ENCODE measurements at regions not wholly inside any gene's neighbourhood (a gene's known extent, or its start where the extent isn't known, plus 50 kb on each side); places are given as distances from the start of the nearest gene placed in this dataset.

DNA sequence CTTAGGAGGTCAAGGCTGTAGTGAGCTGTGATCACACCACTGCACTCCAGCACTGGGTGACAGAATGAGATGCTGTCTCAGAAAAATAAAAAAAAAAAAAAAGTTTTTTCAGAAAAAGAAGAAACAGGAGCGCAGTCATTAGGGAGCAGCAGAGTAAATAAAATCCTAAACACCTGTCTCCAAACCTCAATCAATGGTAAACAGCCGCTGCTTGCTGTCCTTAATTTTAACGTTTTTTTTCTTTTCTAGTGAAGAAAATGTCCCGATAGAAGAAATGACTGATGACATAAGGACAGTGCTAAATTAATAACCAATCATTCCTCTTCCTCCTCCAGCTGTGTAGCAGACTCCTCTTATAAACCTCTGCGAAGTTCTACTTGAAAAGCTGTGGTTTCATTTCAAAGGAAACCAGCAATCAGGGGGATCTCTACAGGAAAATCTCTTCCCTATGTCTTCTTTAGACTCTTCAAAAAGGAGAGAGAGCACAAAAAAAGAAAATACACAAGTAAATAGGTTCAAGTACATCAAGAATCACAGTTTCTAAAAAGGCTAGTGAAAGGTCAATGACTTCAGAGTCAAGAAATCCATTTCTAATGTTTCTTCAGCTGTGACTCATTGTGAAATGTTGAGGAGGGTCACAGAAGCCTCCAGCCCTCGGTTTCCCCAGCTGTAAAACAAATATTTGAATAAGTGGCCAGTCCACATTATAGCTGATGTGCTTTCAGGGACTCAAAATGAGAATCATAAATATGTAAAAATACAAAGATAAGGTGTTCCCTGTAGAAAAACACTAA, 127.6 kb downstream of the TMCO5A start:
- intact Hi-C loops (cut with micrococcal nuclease): no loop called here
- Histone ChIP-seq H4K91ac (ENCODE audit: insufficient read depth, low read depth, low read length) (no peak overlapping the region), H2BK20ac (ENCODE audit: low read depth, low read length) (no peak overlapping the region), H2AK9ac (replicated peaks; ENCODE audit: low read depth, low read length, poor library complexity) (no peak overlapping the region), H3K14ac (replicated peaks; ENCODE audit: low read depth, low read length) (no peak overlapping the region), H3K18ac (ENCODE audit: low read depth, low read length) (no peak overlapping the region), H3K56ac (ENCODE audit: extremely low read depth, insufficient read depth, low read length) (no peak overlapping the region), H3K9ac (ENCODE audit: low read depth, low read length) (no peak overlapping the region), H3K4me3 (ENCODE audit: insufficient read depth, low read depth, low read length) (no peak overlapping the region), H3K27me3 (ENCODE audit: control insufficient read depth, insufficient read depth, low read length) (no peaks in the 10 kb centered on the region), H3K23ac (ENCODE audit: low read depth, low read length) (no peak overlapping the region), H3K4me2 (ENCODE audit: low read depth, low read length) (no peak overlapping the region), H4K20me1 (ENCODE audit: insufficient read depth, low read length) (no peaks in the 10 kb centered on the region), H4K5ac (ENCODE audit: low read depth, low read length) (no peak overlapping the region), H3K27ac (ENCODE audit: insufficient read depth, low read length) (no peak overlapping the region), H3K9me1 (ENCODE audit: insufficient read depth, low read length) (peaks cover 2% of the 10 kb centered on the region; the same call in 1 of the 2 replicates), H3K4me1 (ENCODE audit: control insufficient read depth, insufficient read depth, low read length) (peaks cover 5% of the 10 kb centered on the region), H3K4ac (ENCODE audit: low read depth, low read length) (no peak overlapping the region), H2BK5ac (ENCODE audit: low read depth, low read length, poor library complexity, severe bottlenecking) (no peak overlapping the region), H3K36me3 (ENCODE audit: control insufficient read depth, insufficient read depth, low read length) (no peaks in the 10 kb centered on the region), H2AFZ (replicated peaks; ENCODE audit: low read length, poor library complexity) (no peak overlapping the region), H3K79me1 (ENCODE audit: low read depth in 1 of 2, low read length in 2 of 2) (no peaks in the 10 kb centered on the region), H2AK5ac (ENCODE audit: low read depth, low read length) (no peak overlapping the region), H2BK120ac (ENCODE audit: low read depth, low read length) (no peak overlapping the region), H2BK15ac (ENCODE audit: low read depth, low read length) (no peak overlapping the region), H4K8ac (ENCODE audit: low read depth in 2 of 2, low read length in 2 of 2) (no peak overlapping the region), H3K9me3 (ENCODE audit: control insufficient read depth, insufficient read depth, low read length) (no peaks in the 10 kb centered on the region)
- ChIA-PET POLR2A (ENCODE audit: unreplicated experiment) (interaction anchor here (0.7 kb wide), 1 partner anchor 213 kb away, joined by 8 read pairs; no protein-coding TSS in a partner anchor), CTCF (no interaction called here)
- no CpG with 5 or more reads among the region's 6 CpGs for WGBS, 2 experiments (ENCODE audit: extremely low coverage in 2 of 2, insufficient read length in 1 of 2)
- in situ Hi-C loops (cut with MboI; ENCODE audit: low sequenced_read_pairs): no loop called here
- DNase-seq (no peak), ATAC-seq (ENCODE audit: low read depth) (no peak)
- dilution Hi-C loops (cut with HindIII; ENCODE audit: low sequenced_read_pairs, unreplicated experiment): no loop called here
- BruUV-seq (replicated peaks): no TSS peak
- TF ChIP-seq RCOR1 (IDR thresholded peaks at IDR 0.05; ENCODE audit: insufficient replicate concordance, low read length): no peak
- TF ChIP-seq NFE2L2 (IDR thresholded peaks at IDR 0.05; ENCODE audit: low read depth, low read length): no peak
- no peak for TF ChIP-seq SMC3 (IDR thresholded peaks at IDR 0.05; ENCODE audit: low read depth, low read length)
- no peak for TF ChIP-seq CHD1 (IDR thresholded peaks at IDR 0.05; ENCODE audit: low read depth, low read length)
- TF ChIP-seq RFX5 (IDR thresholded peaks at IDR 0.05; ENCODE audit: low read depth, low read length): no peak
- TF ChIP-seq CTCF (conservative IDR thresholded peaks at IDR 0.05; ENCODE audit: low read depth, low read length): no peak
- TF ChIP-seq POLR2A (IDR thresholded peaks at IDR 0.05; ENCODE audit: low read depth, low read length): no peak
- TF ChIP-seq RAD21 (IDR thresholded peaks at IDR 0.05; ENCODE audit: low read length): no peak
- no peak for TF ChIP-seq MAFK (IDR thresholded peaks at IDR 0.05; ENCODE audit: low read depth, low read length)
- TF ChIP-seq BHLHE40 (IDR thresholded peaks at IDR 0.05; ENCODE audit: low read depth, low read length): no peak

Data from IMR-90 (cell line).